Sigmoid colon (tissue), 6 donors: ENCODE measurements at regions not wholly inside any gene's neighbourhood (a gene's known extent, or its start where the extent isn't known, plus 50 kb on each side); places are given as distances from the start of the nearest gene placed in this dataset.

Experiments
- DNase-seq: peaks from one replicate; pipeline ENCODE4 v3.0.0-alpha.2; 2019
- H3K27ac ChIP-seq, 4 donors: fragments of 200-600 bp; sonication (generic); one replicate each; pipeline ENCODE4 v1.5.1; 2016 to 2019; ENCODE audit warnings: mild to moderate bottlenecking in 1 of 4
- H3K27me3 ChIP-seq, 3 donors: fragments of 200-600 bp; sonication (generic); one replicate each; pipeline ENCODE4 v1.5.1; 2019; ENCODE audit warnings: mild to moderate bottlenecking in 1 of 3
- H3K36me3 ChIP-seq, 4 donors: fragments of 200-600 bp; sonication (generic); one replicate each; pipeline ENCODE4 v1.5.1; 2016 to 2019
- H3K4me1 ChIP-seq, 4 donors: fragments of 200-600 bp; sonication (generic); one replicate each; pipeline ENCODE4 v1.5.1; 2017 to 2019
- H3K4me3 ChIP-seq, 4 donors: fragments of 200-600 bp; sonication (generic); one replicate each; pipeline ENCODE4 v1.5.1; 2017 to 2019; ENCODE audit warnings: mild to moderate bottlenecking in 2 of 4, moderate library complexity in 1 of 4
- H3K9me3 ChIP-seq, 4 donors: fragments of 200-600 bp in 3 of 4; sonication (generic) in 3 of 4; one replicate each; pipeline versions ENCODE4 v1.5.1 to v1.6.1; 2013 to 2019
- CTCF ChIP-seq, 4 experiments: fragments of 450-650 bp in 3 of 4; fragments of 200-600 bp in 1 of 4; IDR thresholded peaks; one replicate each; pipeline ENCODE4 v1.5.1; 2016 to 2019; ENCODE audit warnings: antibody characterized with exemption in 4 of 4, mild to moderate bottlenecking in 3 of 4, moderate library complexity in 2 of 4
- EP300 ChIP-seq, 4 donors: sonication (generic); formaldehyde crosslinking; IDR thresholded peaks; one replicate each; pipeline ENCODE4 v1.6.1; 2017; ENCODE audit warnings: antibody characterized with exemption in 4 of 4
- POLR2A ChIP-seq, 2 donors: fragments of 450-650 bp; IDR thresholded peaks; one replicate each; pipeline ENCODE4 v1.6.1; 2016; ENCODE audit warnings: antibody characterized with exemption in 2 of 2, mild to moderate bottlenecking in 2 of 2, moderate library complexity in 2 of 2
- POLR2AphosphoS5 ChIP-seq, 4 donors: sonication (generic); formaldehyde crosslinking; IDR thresholded peaks; one replicate each; pipeline ENCODE4 v1.6.1; 2017; ENCODE audit warnings: antibody characterized with exemption in 4 of 4
- WGBS, 2 donors: extraction: QIAGEN DNeasy Blood & Tissue Kit; methylation state at CpG; one replicate each; pipeline ENCODE4 v1.1.7; 2013; 5-methylcytosine and 5-hydroxymethylcytosine counted together
- intact Hi-C: fragments of 100-400 bp; cut with DNase I; formaldehyde crosslinking; loops from one replicate; pipeline ENCODE4 v1.15.1; 2023
- donor health status: healthy with polysubstance abuse.
- donor health status: healthy.

DNA sequence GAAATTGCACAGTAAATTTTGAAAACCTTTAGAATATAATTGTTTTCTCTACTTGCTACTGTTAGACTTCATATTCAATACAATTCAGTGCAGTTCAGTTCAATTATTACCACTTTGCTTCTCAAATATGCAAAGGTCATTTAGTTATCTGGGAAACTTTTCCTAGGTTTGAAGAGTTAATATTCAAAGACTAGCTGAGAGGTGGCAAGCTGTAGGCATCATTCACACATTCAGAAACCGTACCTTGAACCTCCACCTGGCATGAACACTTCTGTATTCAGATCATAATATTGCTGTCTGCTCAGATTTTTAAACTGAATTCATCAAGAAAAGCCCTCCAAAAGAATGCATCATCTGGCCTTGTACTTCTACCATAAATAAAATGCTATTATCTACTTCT, 162.1 kb upstream of the PCSK5 start:
- intact Hi-C loops = no loop called here
- 19 to 62% methylated on average over 1 of the region's 1 CpG for WGBS, 2 donors
- DNase-seq = no peak
- H3K4me3 ChIP-seq = no peak overlapping the region
- peaks cover 0 to 5% (median 0%) of the 10 kb centered on the region in 4 donors for H3K4me1 ChIP-seq
- no peaks in the 10 kb centered on the region for H3K27me3 ChIP-seq
- no peaks in the 10 kb centered on the region for H3K36me3 ChIP-seq
- H3K9me3 ChIP-seq = no peaks in the 10 kb centered on the region
- TF ChIP-seq EP300 (IDR thresholded peaks at IDR 0.05) (no peak), POLR2AphosphoS5 (IDR thresholded peaks at IDR 0.05) (no peak), POLR2A (IDR thresholded peaks at IDR 0.05) (no peak), CTCF (IDR thresholded peaks at IDR 0.05) (no peak)
- H3K27ac ChIP-seq = no peak overlapping the region

GRCh38 chr9:75734802-75735201, 155.7 kb upstream of the PCSK5 start:
- DNase-seq = no peak
- TF ChIP-seq EP300 (IDR thresholded peaks at IDR 0.05) = no peak
- no peak for TF ChIP-seq POLR2A (IDR thresholded peaks at IDR 0.05)
- no peak for TF ChIP-seq CTCF (IDR thresholded peaks at IDR 0.05)
- TF ChIP-seq POLR2AphosphoS5 (IDR thresholded peaks at IDR 0.05) = no peak
- intact Hi-C loops = no loop called here
- Histone ChIP-seq H3K9me3 (no peaks in the 10 kb centered on the region), H3K27ac (no peak overlapping the region), H3K36me3 (no peaks in the 10 kb centered on the region), H3K4me3 (no peak overlapping the region), H3K27me3 (no peaks in the 10 kb centered on the region), H3K4me1 (no peaks in the 10 kb centered on the region)
- WGBS, 2 donors = 71 to 74% methylated on average over 3 of the region's 3 CpGs

GRCh38 chr9:75739884-75740611, 150.4 kb upstream of the PCSK5 start:
- Histone ChIP-seq H3K4me1 (no peaks in the 10 kb centered on the region), H3K36me3 (no peaks in the 10 kb centered on the region), H3K27ac (no peak overlapping the region), H3K9me3 (no peaks in the 10 kb centered on the region), H3K4me3 (no peak overlapping the region), H3K27me3 (no peaks in the 10 kb centered on the region)
- no peak for TF ChIP-seq POLR2A (IDR thresholded peaks at IDR 0.05)
- no peak for TF ChIP-seq CTCF (IDR thresholded peaks at IDR 0.05)
- TF ChIP-seq POLR2AphosphoS5 (IDR thresholded peaks at IDR 0.05) = no peak
- TF ChIP-seq EP300 (IDR thresholded peaks at IDR 0.05) = no peak
- WGBS, 2 donors = 73 to 81% methylated on average over 4 of the region's 4 CpGs
- intact Hi-C loops = no loop called here
- peak; percentile 69 for DNase-seq

- Histone ChIP-seq H3K27me3 (no peaks in the 10 kb centered on the region), H3K4me3 (no peak overlapping the region), H3K4me1 (no peaks in the 10 kb centered on the region), H3K36me3 (no peaks in the 10 kb centered on the region), H3K27ac (no peak overlapping the region), H3K9me3 (no peaks in the 10 kb centered on the region)
- intact Hi-C loops = no loop called here
- 62 to 78% methylated on average over 1 of the region's 1 CpG for WGBS, 2 donors
- DNase-seq = no peak
- TF ChIP-seq CTCF (IDR thresholded peaks at IDR 0.05) = no peak
- no peak for TF ChIP-seq POLR2A (IDR thresholded peaks at IDR 0.05)
- TF ChIP-seq POLR2AphosphoS5 (IDR thresholded peaks at IDR 0.05) = no peak
- TF ChIP-seq EP300 (IDR thresholded peaks at IDR 0.05) = no peak
These were observed 146.6 kb upstream of the PCSK5 start for GRCh38 chr9:75743855-75744254.

DNA sequence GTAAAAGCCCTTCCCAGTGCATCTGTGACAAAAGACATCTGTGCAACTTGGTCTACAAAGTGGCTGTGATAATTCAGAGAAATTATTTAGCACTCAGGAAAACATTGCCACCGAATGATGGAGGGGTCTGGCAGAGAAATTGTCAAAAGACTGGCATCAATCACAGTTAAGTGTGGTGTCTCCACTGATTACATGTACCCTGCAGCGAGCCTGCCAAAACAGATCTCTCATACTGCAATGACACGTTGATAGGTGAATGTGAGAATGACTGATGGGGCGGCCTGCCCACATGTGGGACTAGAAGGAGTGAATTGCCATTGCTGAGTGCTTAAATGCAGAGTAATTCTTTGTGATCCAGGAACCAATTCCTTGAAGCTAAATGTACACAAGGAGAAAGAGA, 136.4 kb upstream of the PCSK5 start:
- Histone ChIP-seq H3K36me3 (no peaks in the 10 kb centered on the region), H3K27me3 (no peaks in the 10 kb centered on the region), H3K4me1 (no peaks in the 10 kb centered on the region), H3K9me3 (no peaks in the 10 kb centered on the region), H3K27ac (no peak overlapping the region), H3K4me3 (no peak overlapping the region)
- intact Hi-C loops = no loop called here
- DNase-seq = no peak
- WGBS, 2 donors = 80 to 85% methylated on average over 4 of the region's 4 CpGs
- TF ChIP-seq EP300 (IDR thresholded peaks at IDR 0.05) (no peak), POLR2A (IDR thresholded peaks at IDR 0.05) (no peak), POLR2AphosphoS5 (IDR thresholded peaks at IDR 0.05) (no peak), CTCF (IDR thresholded peaks at IDR 0.05) (no peak)
